ENCODE measurements at regions not wholly inside any gene's neighbourhood (a gene's known extent, or its start where the extent isn't known, plus 50 kb on each side); places are given as distances from the start of the nearest gene placed in this dataset.

GRCh38 chr7:46091071-46091470 is 170.0 kb upstream of the IGFBP3 start:
- Histone ChIP-seq H3K27me3 (ENCODE audit: insufficient read depth) (no peaks in the 10 kb centered on the region), H3K4me3 (no peak overlapping the region), H3K4me2 (no peak overlapping the region), H2AFZ (no peak overlapping the region), H3K27ac (ENCODE audit: low read depth) (no peak overlapping the region), H3F3A (replicated peaks; ENCODE audit: low read depth) (no peaks in the 10 kb centered on the region), H3K4me1 (ENCODE audit: insufficient read depth) (no peaks in the 10 kb centered on the region), H3K9me2 (ENCODE audit: insufficient read depth) (0 out of 2 replicates have a peak, but pooled peaks cover 10% of the 10 kb centered on the region), H4K20me1 (replicated peaks; ENCODE audit: insufficient read depth) (no peaks in the 10 kb centered on the region), H3K79me2 (replicated peaks; ENCODE audit: insufficient read depth) (no peaks in the 10 kb centered on the region), H3K36me3 (ENCODE audit: insufficient read depth) (no peaks in the 10 kb centered on the region)
- H3K4me3 Mint-ChIP-seq, result no peak overlapping the region
- H3K36me3 Mint-ChIP-seq (ENCODE audit: low read depth), result no peaks in the 10 kb centered on the region
- no peak for TF ChIP-seq ZNF462 (CRISPR knock-in tag; IDR thresholded peaks at IDR 0.05)
- TF ChIP-seq, protein P1, sequence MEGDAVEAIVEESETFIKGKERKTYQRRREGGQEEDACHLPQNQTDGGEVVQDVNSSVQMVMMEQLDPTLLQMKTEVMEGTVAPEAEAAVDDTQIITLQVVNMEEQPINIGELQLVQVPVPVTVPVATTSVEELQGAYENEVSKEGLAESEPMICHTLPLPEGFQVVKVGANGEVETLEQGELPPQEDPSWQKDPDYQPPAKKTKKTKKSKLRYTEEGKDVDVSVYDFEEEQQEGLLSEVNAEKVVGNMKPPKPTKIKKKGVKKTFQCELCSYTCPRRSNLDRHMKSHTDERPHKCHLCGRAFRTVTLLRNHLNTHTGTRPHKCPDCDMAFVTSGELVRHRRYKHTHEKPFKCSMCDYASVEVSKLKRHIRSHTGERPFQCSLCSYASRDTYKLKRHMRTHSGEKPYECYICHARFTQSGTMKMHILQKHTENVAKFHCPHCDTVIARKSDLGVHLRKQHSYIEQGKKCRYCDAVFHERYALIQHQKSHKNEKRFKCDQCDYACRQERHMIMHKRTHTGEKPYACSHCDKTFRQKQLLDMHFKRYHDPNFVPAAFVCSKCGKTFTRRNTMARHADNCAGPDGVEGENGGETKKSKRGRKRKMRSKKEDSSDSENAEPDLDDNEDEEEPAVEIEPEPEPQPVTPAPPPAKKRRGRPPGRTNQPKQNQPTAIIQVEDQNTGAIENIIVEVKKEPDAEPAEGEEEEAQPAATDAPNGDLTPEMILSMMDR (conservative IDR thresholded peaks at IDR 0.05; ENCODE audit: low read depth in 2 of 2), result no peak
- TF ChIP-seq EZH2 (IDR thresholded peaks at IDR 0.05; ENCODE audit: low read depth, unreplicated experiment), result no peak
- TF ChIP-seq STAT1 (IDR thresholded peaks at IDR 0.05; ENCODE audit: unreplicated experiment), result no peak
- TF ChIP-seq NANOG (IDR thresholded peaks at IDR 0.05; ENCODE audit: borderline replicate concordance), result no peak
- TF ChIP-seq REST (IDR thresholded peaks at IDR 0.05; ENCODE audit: unreplicated experiment), result no peak
- TF ChIP-seq ZNF114 (CRISPR knock-in tag; IDR thresholded peaks at IDR 0.05), result no peak
- no peaks in the 10 kb centered on the region for H3K4me1 Mint-ChIP-seq
- ATAC-seq (no peak), DNase-seq (ENCODE audit: low spot score) (no peak)
- H3K9me3 Mint-ChIP-seq, result peaks cover 15% of the 10 kb centered on the region
- no peaks in the 10 kb centered on the region for H3K27me3 Mint-ChIP-seq (ENCODE audit: insufficient read depth, low read depth, poor library complexity)
- no peak overlapping the region for H3K27ac Mint-ChIP-seq
